ENCODE measurements at regions not wholly inside any gene's neighbourhood (a gene's known extent, or its start where the extent isn't known, plus 50 kb on each side); places are given as distances from the start of the nearest gene placed in this dataset.

- TF ChIP-seq CTCF (IDR thresholded peaks at IDR 0.05) (no peak), POLR2A (IDR thresholded peaks at IDR 0.05) (no peak)
Observed at GRCh38 chr7:121451367-121452094, 55.4 kb upstream of the FAM3C start.

Data from esophagus squamous epithelium (tissue), 4 donors.